Cardiac muscle cell (in vitro differentiated cells and primary cell): ENCODE measurements at regions not wholly inside any gene's neighbourhood (a gene's known extent, or its start where the extent isn't known, plus 50 kb on each side); places are given as distances from the start of the nearest gene placed in this dataset.

ENCODE experiments used
- DNase-seq, 2 donors: peaks; one replicate each; pipeline versions ENCODE4 v3.0.0 to v3.0.0-alpha.2; 2010 to 2017; ENCODE audit warnings: low read depth in 1 of 2, low spot score in 1 of 2
- H3K27ac ChIP-seq: fragments of 200-600 bp; sonication (generic); 2 replicates; pipeline ENCODE4 v1.5.1; 2016
- H3K27me3 ChIP-seq: fragments of 200-600 bp; sonication (generic); 2 replicates; pipeline ENCODE4 v1.6.0; 2016; ENCODE audit warnings: control low read depth
- H3K36me3 ChIP-seq: fragments of 200-600 bp; sonication (generic); 2 replicates; pipeline ENCODE4 v1.5.1; 2016; ENCODE audit warnings: control low read depth
- H3K4me1 ChIP-seq: fragments of 200-600 bp; sonication (generic); 2 replicates; pipeline ENCODE4 v1.8.1; 2017; ENCODE audit warnings: low read depth, mild to moderate bottlenecking, mixed run types
- H3K4me3 ChIP-seq: fragments of 200-600 bp; sonication (generic); 2 replicates; pipeline ENCODE4 v1.5.1; 2016; ENCODE audit warnings: mild to moderate bottlenecking
- H3K9me3 ChIP-seq: fragments of 200-600 bp; sonication (generic); 2 replicates; pipeline ENCODE4 v1.5.1; 2017; ENCODE audit warnings: low read depth, mild to moderate bottlenecking, control low read depth
- CTCF ChIP-seq: IDR thresholded peaks from 2 replicates; pipeline ENCODE4 v1.5.1; 2012; ENCODE audit warnings: low read depth, mild to moderate bottlenecking, low read length

- no peak for TF ChIP-seq CTCF
- Histone ChIP-seq H3K27ac (no peak overlapping the region), H3K4me1 (no peaks in the 10 kb centered on the region), H3K27me3 (no peaks in the 10 kb centered on the region), H3K9me3 (no peaks in the 10 kb centered on the region), H3K4me3 (no peak overlapping the region), H3K36me3 (no peaks in the 10 kb centered on the region)
- DNase-seq, result peak in 1 of 2 donors; percentile 70
Measured at GRCh38 chr7:67823345-67823744, 826.7 kb downstream of the TYW1 start.

- no peaks in the 10 kb centered on the region for H3K4me1 ChIP-seq
Measured at GRCh38 chr7:67825356-67825755, 828.7 kb downstream of the TYW1 start.

GRCh38 chr7:67841896-67842295 is 845.3 kb downstream of the TYW1 start:
- Histone ChIP-seq H3K27ac (no peak overlapping the region), H3K9me3 (no peaks in the 10 kb centered on the region), H3K4me1 (peaks cover 11% of the 10 kb centered on the region), H3K4me3 (no peak overlapping the region), H3K27me3 (peaks cover 6% of the 10 kb centered on the region), H3K36me3 (no peaks in the 10 kb centered on the region)
- no peak for DNase-seq
- no peak for TF ChIP-seq CTCF

More at GRCh38 chr7:67825356-67825755, 828.7 kb downstream of the TYW1 start:
- Histone ChIP-seq H3K36me3 (no peaks in the 10 kb centered on the region), H3K27me3 (no peaks in the 10 kb centered on the region), H3K9me3 (no peaks in the 10 kb centered on the region), H3K27ac (no peak overlapping the region), H3K4me3 (no peak overlapping the region)
- TF ChIP-seq CTCF, result no peak
- DNase-seq, result no peak

GRCh38 chr7:67842571-67842970 is 845.9 kb downstream of the TYW1 start:
- DNase-seq, result no peak
- TF ChIP-seq CTCF, result no peak
- Histone ChIP-seq H3K9me3 (no peaks in the 10 kb centered on the region), H3K27ac (no peak overlapping the region), H3K36me3 (no peaks in the 10 kb centered on the region), H3K27me3 (peaks cover 6% of the 10 kb centered on the region), H3K4me1 (peaks cover 11% of the 10 kb centered on the region), H3K4me3 (no peak overlapping the region)

GRCh38 chr7:67843001-67843565 is 846.5 kb downstream of the TYW1 start:
- no peak overlapping the region for H3K4me3 ChIP-seq
- DNase-seq, result no peak

More at GRCh38 chr7:67843001-67843565, 846.5 kb downstream of the TYW1 start:
- Histone ChIP-seq H3K4me1 (peaks cover 11% of the 10 kb centered on the region), H3K36me3 (no peaks in the 10 kb centered on the region), H3K27me3 (peaks cover 10% of the 10 kb centered on the region), H3K27ac (no peak overlapping the region), H3K9me3 (no peaks in the 10 kb centered on the region)
- TF ChIP-seq CTCF, result no peak
